Erythroblast (primary cell): ENCODE measurements at regions not wholly inside any gene's neighbourhood (a gene's known extent, or its start where the extent isn't known, plus 50 kb on each side); places are given as distances from the start of the nearest gene placed in this dataset.

Experiments used
- DNase-seq, 2 experiments: peaks; one replicate each; lab custom pipeline; 2025; lab: John Stamatoyannopoulos, UW
- GATA1 ChIP-seq: IDR thresholded peaks from 2 replicates; pipeline ENCODE4 v1.6.1; 2011; ENCODE audit warnings: low read depth, mild to moderate bottlenecking, control low read depth, low read length, moderate library complexity
- POLR2A ChIP-seq: IDR thresholded peaks from 2 replicates; pipeline ENCODE4 v1.6.1; 2011; ENCODE audit warnings: mild to moderate bottlenecking, low read length

DNA sequence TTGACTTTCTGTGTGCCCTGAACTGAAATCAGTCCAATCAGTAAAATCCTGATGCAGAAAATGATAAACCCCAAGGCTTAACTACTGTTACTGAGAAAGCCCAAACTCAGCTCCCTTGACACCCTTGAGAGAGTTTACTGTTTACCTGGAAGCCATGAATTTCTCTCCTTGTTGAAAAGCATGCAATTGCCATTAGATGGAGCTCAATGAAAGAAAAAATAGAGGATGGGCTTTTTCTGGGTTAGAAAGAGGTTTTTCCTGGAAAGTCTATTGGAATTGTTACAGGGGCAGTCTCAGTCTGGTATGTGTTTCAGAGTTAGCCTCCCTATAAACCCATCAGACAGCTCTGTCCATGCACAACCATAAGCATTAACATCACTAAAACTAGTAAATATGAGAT lies 66.4 kb upstream of the C4orf54 start:
- DNase-seq: no peak
- TF ChIP-seq GATA1 (no peak), POLR2A (no peak)

DNA sequence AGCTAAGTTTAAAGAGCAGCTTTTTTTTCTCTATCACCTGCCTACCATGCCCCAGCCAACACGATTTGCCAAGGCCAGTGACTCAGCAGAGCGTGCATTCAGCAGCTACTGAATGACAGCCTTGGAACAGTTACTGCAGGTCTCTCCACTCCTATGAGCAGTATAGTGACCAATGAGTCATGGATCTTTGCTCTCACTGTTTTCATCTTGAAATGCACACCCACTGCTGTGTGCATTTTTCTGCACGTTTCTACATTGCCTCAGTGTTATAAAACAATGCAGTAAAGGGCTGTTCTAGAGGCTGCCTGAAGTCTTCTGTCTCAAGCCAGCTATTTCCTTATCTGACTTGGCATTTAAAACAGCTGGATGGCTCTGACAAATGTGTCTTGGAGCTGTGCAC lies 66.0 kb upstream of the C4orf54 start:
- peak; percentile 92 for DNase-seq
- TF ChIP-seq POLR2A (peak; percentile 13), GATA1 (peak; percentile 38)

DNA sequence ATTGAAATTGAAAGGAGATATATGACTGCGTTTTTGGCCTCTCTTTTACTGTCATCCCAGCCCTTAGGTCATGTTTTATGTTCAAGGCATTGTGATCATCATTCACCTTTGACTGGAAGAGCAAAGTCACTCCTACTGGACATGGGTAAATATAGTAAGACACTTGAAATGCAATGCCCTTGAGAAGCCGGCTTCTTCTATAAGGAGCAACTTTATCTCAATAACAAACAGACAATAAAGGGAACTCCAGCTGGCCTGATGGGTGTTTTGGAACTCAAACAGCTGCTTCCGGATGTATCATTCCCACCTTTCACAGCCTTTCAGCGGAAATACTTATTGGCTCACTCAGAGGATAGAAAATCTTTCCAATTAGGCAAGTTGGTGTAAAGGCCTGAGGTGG lies 65.1 kb upstream of the C4orf54 start:
- no peak for TF ChIP-seq POLR2A
- TF ChIP-seq GATA1: no peak

GRCh38 chr4:99722006-99722405 lies 64.4 kb upstream of the C4orf54 start:
- TF ChIP-seq POLR2A (no peak), GATA1 (no peak)
- DNase-seq: peak in 1 of 2 experiments; percentile 1

More for the DNA sequence above, 65.1 kb upstream of the C4orf54 start:
- peak; percentile 1 to 15 for DNase-seq

- DNase-seq: peak in 1 of 2 experiments; percentile 51
- TF ChIP-seq POLR2A (no peak), GATA1 (no peak)
These were observed 62.6 kb upstream of the C4orf54 start for GRCh38 chr4:99720206-99720605.

- TF ChIP-seq GATA1: no peak
- TF ChIP-seq POLR2A: no peak
These were observed 59.4 kb upstream of the C4orf54 start for GRCh38 chr4:99716996-99717395.

DNA sequence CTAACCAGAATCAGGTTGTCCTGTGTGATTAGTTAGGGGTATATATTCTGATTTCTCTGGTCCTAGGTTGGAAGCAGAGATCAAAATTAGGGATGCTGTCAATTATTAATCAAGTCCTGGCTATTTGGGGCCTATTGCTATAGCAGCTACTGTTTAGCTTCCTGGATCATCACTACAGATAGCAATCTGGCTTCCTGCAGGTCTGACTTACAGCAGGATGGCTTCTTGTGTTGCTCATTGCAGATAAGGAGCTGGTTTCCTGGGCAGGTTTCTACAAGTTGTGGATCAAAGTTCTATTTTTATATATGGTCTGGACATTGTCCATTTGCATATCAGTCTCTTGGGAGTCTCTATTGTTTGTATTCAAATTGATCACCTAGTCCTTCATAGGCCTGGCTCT lies 57.7 kb upstream of the C4orf54 start:
- no peak for TF ChIP-seq GATA1
- no peak for TF ChIP-seq POLR2A
- DNase-seq: peak in 1 of 2 experiments; percentile 1

More at GRCh38 chr4:99716996-99717395, 59.4 kb upstream of the C4orf54 start:
- no peak for DNase-seq

DNA sequence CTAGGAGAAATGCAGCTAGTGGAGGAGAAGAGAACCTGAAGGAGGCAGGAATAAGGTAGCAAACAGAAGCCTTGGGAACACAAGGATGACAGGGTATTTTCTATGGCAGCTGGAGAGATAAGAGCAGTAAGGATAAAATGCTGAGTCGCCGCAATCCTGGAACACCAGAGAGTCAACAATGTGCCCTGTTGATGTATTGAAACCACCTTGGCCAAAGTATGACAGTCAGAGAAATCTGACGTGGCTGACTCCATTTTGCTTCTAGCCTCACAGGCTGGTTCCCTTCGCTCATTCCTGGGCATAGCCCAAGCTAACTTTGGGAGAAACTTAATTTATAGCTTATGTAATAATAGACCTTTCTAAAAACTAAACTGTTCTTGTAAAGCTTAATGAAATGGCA lies 56.6 kb upstream of the C4orf54 start:
- TF ChIP-seq GATA1: no peak
- no peak for TF ChIP-seq POLR2A
- peak; percentile 7 to 20 for DNase-seq

GRCh38 chr4:99712530-99712929 lies 54.9 kb upstream of the C4orf54 start:
- no peak for TF ChIP-seq GATA1
- TF ChIP-seq POLR2A: no peak
- no peak for DNase-seq

- DNase-seq: no peak
- no peak for TF ChIP-seq GATA1
- no peak for TF ChIP-seq POLR2A
These were observed 54.5 kb upstream of the C4orf54 start for GRCh38 chr4:99712099-99712498.

- TF ChIP-seq GATA1 (no peak), POLR2A (no peak)
- DNase-seq: no peak
These were observed 54.0 kb upstream of the C4orf54 start for GRCh38 chr4:99711657-99712056.

DNA sequence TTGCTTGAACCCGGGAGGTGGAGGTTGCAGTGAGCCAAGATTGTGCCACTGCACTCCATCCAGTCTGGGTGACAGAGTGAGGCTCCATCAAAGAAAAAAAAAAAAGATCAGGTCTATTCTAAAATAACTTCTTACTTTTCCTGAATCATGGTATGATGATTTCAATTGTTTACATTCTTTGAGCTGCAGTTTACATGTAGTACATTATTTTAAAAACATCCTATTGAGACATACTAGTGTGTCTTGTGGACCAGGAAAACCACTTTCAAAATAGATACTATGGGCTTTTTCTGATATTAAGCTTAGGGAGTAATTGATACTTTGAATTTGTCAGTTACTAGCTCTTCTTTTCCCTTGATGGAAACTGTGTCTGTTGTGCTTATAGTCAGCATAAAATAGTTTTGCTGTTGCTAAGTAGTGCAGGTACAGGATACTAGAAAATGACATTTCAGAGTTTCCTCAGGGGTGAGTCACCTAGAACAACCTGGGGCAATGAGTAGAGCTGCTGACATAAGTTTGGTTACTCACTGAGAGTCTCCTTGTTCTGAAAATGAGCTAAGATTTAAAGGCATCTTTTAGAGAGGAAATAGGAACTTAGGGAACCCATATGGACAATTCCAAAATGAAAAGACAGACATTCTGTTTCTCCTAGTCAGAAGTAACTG lies 53.2 kb upstream of the C4orf54 start:
- no peak for TF ChIP-seq GATA1
- TF ChIP-seq POLR2A: no peak
- no peak for DNase-seq

GRCh38 chr4:99710020-99710419 lies 52.4 kb upstream of the C4orf54 start:
- no peak for DNase-seq
- TF ChIP-seq POLR2A (no peak), GATA1 (no peak)

DNA sequence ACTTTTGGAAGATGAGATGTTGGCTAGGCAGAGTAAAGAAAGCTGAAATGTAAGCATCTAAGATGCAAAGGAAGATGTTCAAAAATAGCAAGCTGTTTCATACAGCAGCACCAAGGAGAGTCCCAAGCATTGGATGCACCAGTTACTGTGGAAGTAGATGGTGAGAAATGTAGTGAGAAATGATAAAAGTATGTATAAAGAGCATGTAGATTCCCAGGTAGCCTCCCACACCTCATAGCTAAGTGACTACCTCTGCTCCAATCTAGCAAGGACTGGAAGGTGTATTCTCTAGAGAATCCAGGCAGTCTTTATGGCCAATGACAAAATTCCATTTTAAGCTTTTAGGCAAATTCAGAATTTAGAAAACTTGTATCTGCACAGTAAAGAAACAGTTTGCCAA lies 50.9 kb upstream of the C4orf54 start:
- no peak for DNase-seq
- TF ChIP-seq POLR2A: no peak
- no peak for TF ChIP-seq GATA1
